ENCODE measurements at regions not wholly inside any gene's neighbourhood (a gene's known extent, or its start where the extent isn't known, plus 50 kb on each side); places are given as distances from the start of the nearest gene placed in this dataset.
"Not testable (repeated sequence)": the region's sequence is repeated elsewhere in the genome, so short reads cannot be mapped to it uniquely, and the experiment has no call there.

DNA sequence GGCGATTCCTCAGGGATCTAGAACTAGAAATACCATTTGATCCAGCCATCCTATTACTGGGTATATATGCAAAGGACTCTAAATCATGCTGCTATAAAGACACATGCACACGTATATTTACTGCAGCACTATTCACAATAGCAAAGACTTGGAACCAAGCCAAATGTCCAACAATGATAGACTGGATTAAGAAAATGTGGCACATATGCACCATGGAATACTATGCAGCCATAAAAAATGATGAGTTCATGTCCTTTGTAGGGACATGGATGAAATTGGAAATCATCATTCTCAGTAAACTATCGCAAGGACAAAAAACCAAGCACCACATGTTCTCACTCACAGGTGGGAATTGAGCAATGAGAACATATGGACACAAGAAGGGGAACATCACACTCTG, 93.1 kb upstream of the NT5E start:
- DNase-seq (ENCODE audit: low spot score): not testable (repeated sequence)

GRCh38 chr6:85355816-85356215, 94.1 kb upstream of the NT5E start:
- no peak for DNase-seq (ENCODE audit: low spot score)

DNA sequence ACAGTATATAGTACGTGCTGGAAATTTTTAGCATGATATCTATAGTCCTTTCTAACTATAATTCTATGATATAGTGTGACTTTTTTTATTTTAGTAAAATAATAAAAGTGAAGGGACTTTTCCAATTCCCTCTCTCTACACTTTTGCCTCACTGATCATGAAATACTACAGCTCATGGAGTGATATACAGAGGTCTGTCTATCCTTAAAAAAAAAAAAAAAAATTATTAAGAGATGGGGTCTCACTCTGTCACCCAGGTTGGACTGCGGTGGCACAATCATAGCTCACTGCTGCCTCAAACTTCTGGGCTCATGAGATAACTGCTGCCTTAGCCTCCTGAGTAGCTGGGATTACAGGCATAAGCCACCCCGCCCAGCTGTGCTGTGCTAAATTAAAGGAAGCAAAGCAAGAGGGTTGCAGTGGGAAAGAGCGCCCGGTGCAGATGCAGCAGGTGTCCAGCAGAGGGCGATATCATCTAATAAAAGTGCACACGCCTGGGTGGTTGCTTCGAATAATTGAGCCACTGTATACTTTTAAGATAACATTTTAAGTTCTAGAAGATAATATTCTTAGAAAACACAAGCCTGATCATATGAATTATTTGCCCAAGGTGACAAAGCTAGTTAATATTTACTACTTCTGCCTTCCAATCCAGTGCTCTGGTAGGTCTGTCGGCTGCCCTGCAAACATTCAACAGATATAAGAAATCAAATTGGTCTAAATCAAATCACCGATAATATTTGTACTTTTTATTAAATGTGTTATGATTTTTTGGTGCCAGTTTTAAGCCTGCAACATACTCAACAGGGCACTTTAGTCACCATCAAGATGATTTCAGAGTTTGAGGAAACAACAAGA, 94.9 kb upstream of the NT5E start:
- peak; percentile 58 for DNase-seq (ENCODE audit: low spot score)

- no peak for DNase-seq (ENCODE audit: low spot score)
These were observed 96.9 kb upstream of the NT5E start for GRCh38 chr6:85353012-85353411.

DNA sequence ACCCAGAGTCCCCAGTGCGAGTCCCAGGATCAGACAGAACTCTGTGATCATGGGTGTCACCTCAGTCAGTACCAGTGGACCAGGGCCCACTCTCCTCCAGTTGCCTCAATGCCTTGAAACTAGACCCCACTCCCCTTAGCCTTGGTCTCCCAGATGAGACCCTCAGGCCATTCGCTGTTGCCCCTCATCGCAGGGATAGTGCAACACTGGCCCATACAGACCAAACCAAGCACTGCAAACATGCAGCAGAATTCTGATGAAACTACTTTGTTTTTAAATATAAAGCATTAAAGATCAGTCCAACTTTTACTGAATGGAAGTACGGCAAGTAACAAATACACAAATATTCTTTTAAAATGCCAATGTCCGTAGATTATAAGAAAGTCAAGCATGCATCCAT, 101.2 kb upstream of the NT5E start:
- no peak for DNase-seq (ENCODE audit: low spot score)

- no peak for DNase-seq (ENCODE audit: low spot score)
These were observed 102.1 kb upstream of the NT5E start for GRCh38 chr6:85347812-85348211.

GRCh38 chr6:85346196-85346595, 103.7 kb upstream of the NT5E start:
- no peak for DNase-seq (ENCODE audit: low spot score)

GRCh38 chr6:85344996-85345395, 104.9 kb upstream of the NT5E start:
- DNase-seq (ENCODE audit: low spot score): no peak

- DNase-seq (ENCODE audit: low spot score): no peak
These were observed 106.5 kb upstream of the NT5E start for GRCh38 chr6:85343428-85343827.

DNA sequence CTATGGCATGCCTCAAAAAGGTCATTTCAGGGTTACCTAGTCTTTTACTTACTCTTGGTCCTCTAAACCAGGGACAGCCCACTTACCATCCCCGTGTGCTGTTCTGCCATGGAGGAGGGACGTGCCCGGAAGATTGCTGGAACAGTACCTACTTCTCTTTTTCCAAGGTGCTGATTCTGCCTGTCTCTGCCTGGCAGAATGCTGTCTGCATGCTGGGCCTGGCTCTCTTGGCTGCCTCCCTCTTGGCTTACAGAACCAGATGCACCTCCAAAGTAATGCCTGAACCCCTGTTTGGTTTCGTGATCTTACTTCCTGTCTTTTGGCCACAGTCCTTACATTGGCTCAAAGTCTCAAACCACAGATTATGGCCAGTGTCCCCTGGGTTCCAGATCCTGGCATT, 120.7 kb upstream of the NT5E start:
- no peak for DNase-seq (ENCODE audit: low spot score)

DNA sequence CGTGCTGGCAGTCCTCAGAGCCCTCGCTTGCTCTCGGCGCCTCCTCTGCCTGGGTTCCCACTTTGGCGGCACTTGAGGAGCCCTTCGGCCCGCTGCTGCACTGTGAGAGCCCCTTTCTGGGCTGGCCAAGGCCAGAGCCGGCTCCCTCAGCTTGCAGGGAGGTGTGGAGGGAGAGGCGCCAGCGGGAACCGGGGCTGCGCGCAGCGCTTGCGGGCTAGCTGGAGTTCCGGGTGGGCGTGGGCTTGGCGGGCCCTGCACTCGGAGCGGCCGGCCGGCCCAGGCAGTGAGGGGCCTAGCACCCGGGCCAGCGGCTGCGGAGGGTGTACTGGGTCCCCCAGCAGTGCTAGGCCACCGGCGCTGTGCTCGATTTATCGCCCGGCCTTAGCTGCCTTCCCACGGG, 124.1 kb upstream of the NT5E start:
- DNase-seq (ENCODE audit: low spot score): not testable (repeated sequence)

DNA sequence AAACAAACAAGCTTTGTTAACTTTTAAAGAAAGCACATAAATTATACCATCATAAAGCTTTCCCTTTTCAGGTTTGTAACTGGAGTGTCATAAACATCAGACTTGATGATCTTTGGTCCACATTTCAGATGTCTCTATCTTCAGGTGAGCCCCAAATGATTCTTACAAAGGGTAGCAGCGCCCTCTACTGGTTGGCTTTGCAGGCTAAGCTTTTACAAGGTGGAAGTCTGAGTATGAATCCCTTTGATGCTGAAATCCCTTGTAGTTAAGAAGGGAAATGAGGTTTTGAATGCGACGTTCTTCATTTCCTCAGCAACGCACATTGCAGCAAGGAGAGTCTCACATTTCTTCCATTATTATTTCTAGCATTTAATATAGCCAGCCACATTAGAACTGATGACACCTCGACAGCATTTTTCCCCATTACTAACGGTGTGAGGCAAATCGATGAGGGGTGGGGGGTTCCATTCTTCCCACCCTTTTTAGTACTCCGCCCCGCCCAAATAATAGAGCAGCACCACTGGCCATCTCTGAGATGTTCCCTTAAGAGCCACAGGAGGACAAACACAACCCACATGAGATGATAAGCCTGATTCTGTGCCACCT, 126.3 kb upstream of the NT5E start:
- peak; percentile 59 for DNase-seq (ENCODE audit: low spot score)

DNA sequence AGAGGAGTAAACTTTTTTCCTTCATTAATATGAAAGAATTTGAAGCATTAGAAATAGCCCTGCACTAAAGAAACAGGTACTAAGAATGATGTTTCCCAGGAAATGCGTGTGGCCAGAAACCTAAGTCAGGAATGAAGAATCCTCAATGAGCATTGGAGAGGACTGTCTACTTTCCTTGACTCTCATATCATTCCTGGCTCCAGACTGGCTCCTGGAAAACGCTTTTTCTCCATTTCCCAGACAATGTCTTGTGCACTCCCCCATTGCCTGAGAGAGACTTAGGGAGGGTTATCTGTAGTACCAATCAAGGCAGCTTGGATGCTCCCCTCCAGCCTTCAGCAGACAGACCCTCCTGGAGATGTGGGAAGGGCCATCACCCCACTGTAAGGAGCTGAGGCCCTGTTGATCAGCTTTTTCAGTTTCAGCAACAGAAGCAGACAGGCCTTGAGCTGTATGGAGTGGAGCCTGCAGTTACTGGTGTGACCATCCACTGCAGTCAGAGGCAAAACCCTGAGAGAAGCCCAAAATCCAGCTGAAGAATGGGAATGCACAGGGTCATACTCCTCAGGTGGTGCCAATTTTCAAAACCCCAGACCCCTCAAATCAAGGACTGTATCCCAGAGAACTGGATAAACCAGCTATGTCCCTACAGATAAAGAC, 127.3 kb upstream of the NT5E start:
- DNase-seq (ENCODE audit: low spot score): no peak

GRCh38 chr6:85321906-85322305, 128.0 kb upstream of the NT5E start:
- no peak for DNase-seq (ENCODE audit: low spot score)

DNA sequence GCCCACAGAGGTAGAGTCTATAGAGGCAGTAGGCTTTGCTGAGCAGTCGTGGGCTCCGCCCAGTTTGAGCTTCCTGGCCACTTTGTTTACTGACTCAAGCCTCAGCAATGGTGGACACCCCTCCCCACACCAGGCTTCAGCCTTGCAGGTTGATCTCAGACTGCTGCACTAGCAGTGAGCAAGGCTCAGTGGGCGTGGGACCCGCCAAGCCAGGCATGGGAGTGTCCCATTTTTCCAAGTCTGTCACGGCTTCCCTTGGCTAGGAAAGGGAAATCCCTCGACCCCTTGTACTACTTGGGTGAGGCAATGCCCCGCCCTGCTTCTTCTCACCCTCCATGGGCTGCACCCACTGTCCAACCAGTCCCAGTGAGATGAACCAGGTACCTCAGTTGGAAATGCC, 135.3 kb upstream of the NT5E start:
- no peak for DNase-seq (ENCODE audit: low spot score)

GRCh38 chr6:85300581-85300980, 149.3 kb upstream of the NT5E start:
- no peak for DNase-seq (ENCODE audit: low spot score)

- no peak for DNase-seq (ENCODE audit: low spot score)
These were observed 151.3 kb upstream of the NT5E start for GRCh38 chr6:85298553-85298952.

DNA sequence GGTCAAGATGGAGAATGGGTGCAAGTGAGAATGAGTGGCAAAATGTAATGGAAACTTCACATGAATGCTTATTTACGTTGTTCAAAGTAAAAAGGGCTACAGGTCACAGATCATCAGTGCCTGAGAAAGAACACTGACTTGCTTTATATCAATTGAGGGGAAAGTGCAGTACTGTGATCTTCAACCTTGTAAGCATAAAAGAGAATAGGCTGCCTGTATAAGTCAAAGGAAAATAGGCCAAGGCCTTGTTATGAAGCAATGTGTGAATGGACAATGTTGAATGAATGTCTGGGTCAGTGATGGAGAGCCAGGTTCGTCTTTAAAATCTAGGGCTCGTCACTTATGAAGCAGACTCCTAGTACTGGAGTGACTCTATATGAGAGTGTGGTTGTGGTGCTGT, 158.6 kb upstream of the NT5E start:
- DNase-seq (ENCODE audit: low spot score): no peak

- no peak for DNase-seq (ENCODE audit: low spot score)
These were observed 162.2 kb upstream of the NT5E start for GRCh38 chr6:85287654-85288053.

GRCh38 chr6:85287158-85287557, 162.7 kb upstream of the NT5E start:
- DNase-seq (ENCODE audit: low spot score): no peak

GRCh38 chr6:85286507-85286906, 163.4 kb upstream of the NT5E start:
- not testable (repeated sequence) for DNase-seq (ENCODE audit: low spot score)

DNA sequence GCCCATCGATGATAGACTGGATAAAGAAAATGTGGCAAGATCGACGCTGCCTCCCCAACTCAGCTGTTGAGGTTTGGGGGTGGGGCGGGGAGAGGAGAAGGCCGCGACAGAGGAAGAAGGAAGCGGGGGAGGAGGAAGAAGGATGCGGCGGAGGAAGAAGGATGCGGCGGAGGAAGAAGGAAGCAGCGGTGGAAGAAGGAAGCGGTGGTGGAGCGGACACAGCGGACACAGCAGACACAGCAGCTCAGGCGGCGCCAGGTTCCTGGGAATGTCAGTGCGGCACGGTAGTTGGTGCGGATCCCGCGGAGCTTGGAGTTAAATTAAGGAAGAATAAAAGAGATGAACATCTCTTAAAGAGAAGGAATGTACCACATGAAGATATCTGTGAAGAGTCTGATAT, 163.9 kb upstream of the NT5E start:
- no peak for DNase-seq (ENCODE audit: low spot score)

- no peak for DNase-seq (ENCODE audit: low spot score)
These were observed 164.8 kb upstream of the NT5E start for GRCh38 chr6:85285114-85285513.
